NT2/D1 (cell line): ENCODE measurements at regions not wholly inside any gene's neighbourhood (a gene's known extent, or its start where the extent isn't known, plus 50 kb on each side); places are given as distances from the start of the nearest gene placed in this dataset.

Experiments used
- DNase-seq: peaks from one replicate; pipeline ENCODE4 v3.0.0-alpha.2; 2011; ENCODE audit warnings: low read depth, low spot score
- H3K27me3 ChIP-seq: 2 replicates; pipeline ENCODE4 v1.6.0; 2011; ENCODE audit warnings: mild to moderate bottlenecking; ENCODE audit not compliant: insufficient read length, insufficient read depth
- H3K36me3 ChIP-seq: 2 replicates; pipeline ENCODE4 v1.6.1; 2011; ENCODE audit warnings: mild to moderate bottlenecking, low read length, mixed read lengths; ENCODE audit not compliant: insufficient read depth, insufficient read length
- H3K4me1 ChIP-seq: 2 replicates; pipeline ENCODE4 v1.5.1; 2011; ENCODE audit not compliant: insufficient read depth, insufficient read length
- H3K4me3 ChIP-seq: 2 replicates; pipeline ENCODE4 v1.5.1; 2011; ENCODE audit warnings: low read depth; ENCODE audit not compliant: insufficient read length
- H3K9ac ChIP-seq: 2 replicates; pipeline ENCODE4 v1.6.0; 2011; ENCODE audit warnings: low read depth; ENCODE audit not compliant: insufficient read length
- H3K9me3 ChIP-seq: 2 replicates; pipeline ENCODE4 v1.5.1; 2011; ENCODE audit warnings: mild to moderate bottlenecking, low read length; ENCODE audit not compliant: insufficient read depth
- SUZ12 ChIP-seq: IDR thresholded peaks from 2 replicates; pipeline ENCODE4 v1.6.1; 2011; ENCODE audit not compliant: insufficient read length, insufficient read depth; ENCODE audit errors: extremely low read depth
- YY1 ChIP-seq: IDR thresholded peaks from 2 replicates; pipeline ENCODE4 v1.6.1; 2011; ENCODE audit not compliant: insufficient read length, insufficient read depth
- ZNF274 ChIP-seq: IDR thresholded peaks from 2 replicates; pipeline ENCODE4 v1.6.1; 2011; ENCODE audit warnings: mild to moderate bottlenecking, low read depth, low read length

- Histone ChIP-seq H3K4me1 (peaks cover 7% of the 10 kb centered on the region), H3K36me3 (no peaks in the 10 kb centered on the region), H3K9ac (no peak overlapping the region), H3K27me3 (peaks cover 8% of the 10 kb centered on the region), H3K9me3 (no peaks in the 10 kb centered on the region), H3K4me3 (peak overlapping the region; percentile 19)
- peak; percentile 63 for DNase-seq
- TF ChIP-seq ZNF274 (no peak), YY1 (no peak), SUZ12 (no peak)
Measured at GRCh38 chr22:19641254-19641982, 72.9 kb upstream of the SEPTIN5 start.

GRCh38 chr22:19641983-19642451, 72.3 kb upstream of the SEPTIN5 start:
- H3K27me3 ChIP-seq = peaks cover 8% of the 10 kb centered on the region
- DNase-seq = no peak
- peaks cover 7% of the 10 kb centered on the region for H3K4me1 ChIP-seq
- peaks cover 4% of the 10 kb centered on the region; the same call in 1 of the 2 replicates for H3K9me3 ChIP-seq
- H3K36me3 ChIP-seq = no peaks in the 10 kb centered on the region
- TF ChIP-seq YY1 = no peak
- TF ChIP-seq ZNF274 = no peak
- no peak for TF ChIP-seq SUZ12
- no peak overlapping the region for H3K4me3 ChIP-seq
- H3K9ac ChIP-seq = no peak overlapping the region

- no peak overlapping the region for H3K9ac ChIP-seq
- peaks cover 18% of the 10 kb centered on the region for H3K9me3 ChIP-seq
- H3K4me3 ChIP-seq = no peak overlapping the region
- no peak for TF ChIP-seq ZNF274
- no peak for TF ChIP-seq SUZ12
- no peak for TF ChIP-seq YY1
- H3K4me1 ChIP-seq = peaks cover 4% of the 10 kb centered on the region
- peaks cover 8% of the 10 kb centered on the region for H3K27me3 ChIP-seq
- DNase-seq = no peak
- H3K36me3 ChIP-seq = no peaks in the 10 kb centered on the region
Measured at GRCh38 chr22:19643448-19644313, 70.6 kb upstream of the SEPTIN5 start.

GRCh38 chr22:19644314-19645223, 69.7 kb upstream of the SEPTIN5 start:
- Histone ChIP-seq H3K9me3 (peaks cover 24% of the 10 kb centered on the region), H3K4me1 (no peaks in the 10 kb centered on the region), H3K4me3 (no peak overlapping the region), H3K36me3 (no peaks in the 10 kb centered on the region), H3K27me3 (peaks cover 8% of the 10 kb centered on the region), H3K9ac (no peak overlapping the region)
- DNase-seq = no peak
- TF ChIP-seq YY1 = no peak
- TF ChIP-seq ZNF274 = no peak
- TF ChIP-seq SUZ12 = no peak

- Histone ChIP-seq H3K4me3 (no peak overlapping the region), H3K9ac (no peak overlapping the region), H3K9me3 (peaks cover 24% of the 10 kb centered on the region), H3K4me1 (no peaks in the 10 kb centered on the region), H3K27me3 (peaks cover 8% of the 10 kb centered on the region), H3K36me3 (no peaks in the 10 kb centered on the region)
- DNase-seq = no peak
- TF ChIP-seq YY1 (no peak), ZNF274 (no peak)
Measured at GRCh38 chr22:19645391-19645790, 68.9 kb upstream of the SEPTIN5 start.

- Histone ChIP-seq H3K9me3 (peaks cover 24% of the 10 kb centered on the region), H3K27me3 (peaks cover 4% of the 10 kb centered on the region), H3K9ac (no peak overlapping the region), H3K36me3 (no peaks in the 10 kb centered on the region), H3K4me3 (no peak overlapping the region), H3K4me1 (no peaks in the 10 kb centered on the region)
- no peak for DNase-seq
- no peak for TF ChIP-seq SUZ12
- no peak for TF ChIP-seq ZNF274
- no peak for TF ChIP-seq YY1
Measured at GRCh38 chr22:19645905-19646304, 68.4 kb upstream of the SEPTIN5 start.

GRCh38 chr22:19646383-19646782, 67.9 kb upstream of the SEPTIN5 start:
- Histone ChIP-seq H3K4me3 (no peak overlapping the region), H3K9me3 (peaks cover 24% of the 10 kb centered on the region), H3K36me3 (no peaks in the 10 kb centered on the region), H3K9ac (no peak overlapping the region), H3K27me3 (no peaks in the 10 kb centered on the region), H3K4me1 (no peaks in the 10 kb centered on the region)
- TF ChIP-seq ZNF274 (no peak), YY1 (no peak), SUZ12 (no peak)
- DNase-seq = no peak
